Right hindlimb (tissue), 1 donor: ENCODE measurements at regions not wholly inside any gene's neighbourhood (a gene's known extent, or its start where the extent isn't known, plus 50 kb on each side); places are given as distances from the start of the nearest gene placed in this dataset.
A peak's percentile ranks its signal among the peaks of the same experiment; 100 is the strongest.

Experiments used
- DNase-seq: peaks from one replicate; pipeline ENCODE4 v3.0.0-alpha.2; 2018

DNA sequence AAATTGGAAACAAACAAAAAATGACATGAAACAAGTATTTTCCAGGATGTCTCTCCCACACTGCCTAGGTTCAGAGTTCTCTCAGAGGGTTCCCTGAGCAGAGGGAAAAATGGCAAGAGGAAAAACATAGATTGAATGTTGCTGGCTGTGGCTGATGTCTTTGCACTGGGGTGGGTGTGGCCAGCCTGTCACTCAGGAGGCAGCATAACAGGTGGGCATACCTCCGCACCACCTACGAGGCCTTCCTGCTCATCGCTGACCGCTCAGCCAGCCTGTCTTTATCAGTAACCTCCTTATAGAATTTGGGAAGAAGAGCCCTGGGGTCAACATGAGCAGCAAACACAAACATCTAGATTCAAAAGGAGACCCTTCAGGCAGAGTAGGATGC lies 216.6 kb upstream of the UMPS start:
- no peak for DNase-seq

DNA sequence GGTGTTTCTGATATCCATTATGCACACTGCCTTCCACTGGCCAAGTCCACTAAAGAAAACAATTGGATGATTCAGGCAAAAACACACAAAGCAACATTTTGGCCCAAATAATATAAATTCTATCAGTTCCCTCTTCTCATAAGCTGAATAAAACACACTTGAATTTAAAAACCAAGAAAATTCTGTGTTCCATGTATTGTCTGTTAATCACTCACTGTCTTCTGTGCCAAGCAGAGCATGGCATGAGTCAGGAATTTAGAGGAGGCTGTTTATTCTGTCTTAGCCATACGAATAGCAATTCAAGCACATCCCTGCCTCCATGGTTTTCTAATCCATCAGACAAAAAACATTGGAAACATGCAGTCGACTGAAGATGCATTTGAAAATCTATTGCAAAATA lies 215.6 kb upstream of the UMPS start:
- DNase-seq: no peak

DNA sequence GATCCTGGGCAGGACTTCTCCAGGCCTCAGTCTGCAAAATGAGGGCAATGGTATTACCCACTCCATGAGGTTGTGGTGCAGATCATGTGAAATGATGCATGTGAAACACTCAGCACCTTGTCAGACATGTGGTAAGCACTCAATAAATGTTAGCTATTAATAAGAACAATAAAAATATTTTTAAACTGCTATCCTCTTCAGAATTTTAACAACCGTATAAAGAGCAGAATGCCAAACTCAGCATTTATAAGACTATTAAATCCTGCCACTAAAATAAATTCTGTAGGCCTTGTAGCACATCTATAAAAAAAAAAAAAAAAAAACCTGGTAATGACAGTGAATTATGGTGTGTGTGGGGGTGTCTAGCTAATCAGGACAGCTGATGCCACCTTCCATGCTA lies 213.9 kb upstream of the UMPS start:
- no peak for DNase-seq

DNA sequence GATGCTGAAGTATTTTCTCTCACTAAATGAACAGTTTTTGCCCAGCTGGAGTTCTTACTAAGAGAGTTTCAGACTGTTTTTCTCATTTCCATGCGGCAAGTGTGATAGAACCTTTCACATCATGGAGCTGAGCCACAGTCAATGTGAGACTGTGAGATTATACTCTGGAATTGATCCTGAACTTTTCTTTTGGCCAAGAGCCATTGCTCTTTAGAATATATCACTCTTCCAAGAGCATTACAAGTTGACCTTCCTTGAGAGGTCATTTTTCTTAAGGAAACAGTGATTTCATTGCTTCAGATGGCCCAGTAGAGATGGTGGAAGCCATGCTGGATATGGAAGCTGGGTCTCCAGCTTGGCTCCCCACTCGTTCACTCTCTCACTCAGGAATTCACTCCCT lies 212.9 kb upstream of the UMPS start:
- DNase-seq: no peak

DNA sequence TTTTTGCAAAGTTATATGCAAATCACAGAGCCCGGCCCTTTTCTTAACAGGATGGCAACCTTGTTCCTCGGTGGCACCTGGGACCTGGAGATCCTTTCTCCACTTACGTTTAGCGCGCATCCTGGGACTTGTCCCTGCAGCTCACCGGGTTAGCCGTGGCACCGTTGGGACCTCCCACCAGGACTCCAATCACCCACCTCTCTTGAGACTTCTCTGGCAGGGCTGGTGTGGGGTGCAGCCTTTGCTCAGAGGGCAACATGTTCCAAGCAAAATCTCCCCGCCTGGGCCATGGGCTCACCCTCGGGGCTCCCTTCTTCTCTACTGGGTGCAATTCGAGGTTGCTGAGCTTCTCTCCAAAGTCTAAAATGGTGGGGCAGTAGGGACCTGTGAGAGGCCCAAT lies 211.9 kb upstream of the UMPS start:
- no peak for DNase-seq

DNA sequence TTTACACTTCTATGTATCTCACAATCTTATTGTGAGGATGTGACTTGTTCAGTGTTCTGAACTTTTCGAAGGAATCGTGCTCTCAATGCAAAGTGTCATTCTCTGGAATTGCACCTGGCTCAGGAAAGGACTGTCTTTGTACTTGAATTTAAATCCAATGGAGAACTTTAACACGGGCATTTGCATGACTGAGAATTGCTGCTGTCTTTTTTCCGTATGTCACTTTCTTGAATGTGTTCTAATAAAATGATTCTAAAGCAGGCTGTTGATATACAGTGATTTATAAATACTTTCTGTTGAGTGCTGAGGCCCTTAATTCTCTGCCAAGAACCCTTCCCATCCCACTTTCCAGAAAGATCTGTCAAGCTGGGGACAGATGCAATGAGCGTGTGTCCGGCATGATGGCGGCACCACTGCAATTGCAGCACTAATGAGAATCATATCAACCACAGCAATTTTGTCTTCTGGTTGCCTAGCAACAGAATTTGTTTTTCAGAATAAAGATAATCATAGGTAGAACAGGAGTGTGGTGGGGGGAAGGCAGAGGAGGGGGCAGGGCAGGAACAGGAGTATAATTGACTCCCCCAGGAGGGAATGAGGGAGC lies 210.6 kb upstream of the UMPS start:
- no peak for DNase-seq

DNA sequence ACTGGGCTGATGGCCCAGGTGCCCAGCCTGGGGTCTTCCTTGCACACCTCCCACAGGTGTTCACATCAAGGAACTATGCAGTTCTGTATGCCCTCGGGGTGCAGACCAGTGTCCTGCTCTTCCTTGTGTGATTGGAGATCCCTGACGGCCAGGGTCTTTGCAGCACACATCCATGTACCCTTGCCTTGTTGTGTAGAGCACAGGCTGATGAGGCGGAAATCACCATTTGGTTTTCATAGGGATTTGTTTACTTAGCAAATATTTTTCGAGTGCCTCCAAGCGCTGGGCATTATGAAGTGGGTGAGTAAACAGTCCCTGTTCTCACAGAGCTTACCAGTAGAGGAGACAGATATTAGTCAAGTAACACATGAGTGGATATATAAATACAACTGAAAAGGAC lies 209.3 kb upstream of the UMPS start:
- DNase-seq: no peak

DNA sequence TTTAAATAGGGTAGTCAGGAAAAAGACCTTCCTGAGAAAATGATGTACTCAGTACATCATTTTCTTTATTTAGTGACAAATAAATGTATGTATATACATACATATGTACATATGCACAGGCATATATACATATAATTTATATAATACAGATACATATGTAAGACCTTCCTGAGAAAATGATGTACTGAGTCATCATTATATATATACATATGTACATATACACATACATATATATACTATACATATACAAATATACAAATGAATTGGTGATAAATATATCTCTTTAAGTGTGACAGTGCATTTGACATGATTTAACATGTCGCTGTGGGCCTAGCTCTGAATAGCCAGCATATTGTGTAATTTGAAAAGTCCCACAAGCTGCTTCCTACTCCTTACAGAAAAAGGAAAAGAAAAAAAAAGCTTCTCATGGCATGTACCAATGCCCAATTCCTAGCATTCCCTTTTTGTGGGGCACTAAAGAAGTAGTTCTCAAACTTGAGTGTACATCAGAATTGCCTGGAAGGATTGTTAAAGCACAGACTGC lies 208.1 kb upstream of the UMPS start:
- no peak for DNase-seq

DNA sequence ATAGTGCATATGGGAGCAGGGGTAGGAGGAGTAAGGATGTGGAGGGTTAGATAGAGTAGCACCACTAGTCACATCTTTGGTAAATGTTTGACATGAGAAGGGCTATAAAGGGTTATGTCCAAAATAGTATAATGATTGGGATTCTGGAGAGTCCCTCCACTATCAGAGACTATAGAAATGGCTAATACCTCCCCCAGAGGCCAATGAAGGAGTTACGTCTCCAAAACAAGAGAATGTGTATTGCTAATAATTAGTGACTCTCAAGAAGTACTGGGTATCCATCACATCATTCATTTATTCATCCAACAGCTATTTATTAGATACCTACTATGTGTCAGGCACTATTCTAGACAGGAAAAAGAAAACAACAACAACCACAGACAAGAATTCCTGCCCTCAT lies 203.7 kb upstream of the UMPS start:
- no peak for DNase-seq

DNA sequence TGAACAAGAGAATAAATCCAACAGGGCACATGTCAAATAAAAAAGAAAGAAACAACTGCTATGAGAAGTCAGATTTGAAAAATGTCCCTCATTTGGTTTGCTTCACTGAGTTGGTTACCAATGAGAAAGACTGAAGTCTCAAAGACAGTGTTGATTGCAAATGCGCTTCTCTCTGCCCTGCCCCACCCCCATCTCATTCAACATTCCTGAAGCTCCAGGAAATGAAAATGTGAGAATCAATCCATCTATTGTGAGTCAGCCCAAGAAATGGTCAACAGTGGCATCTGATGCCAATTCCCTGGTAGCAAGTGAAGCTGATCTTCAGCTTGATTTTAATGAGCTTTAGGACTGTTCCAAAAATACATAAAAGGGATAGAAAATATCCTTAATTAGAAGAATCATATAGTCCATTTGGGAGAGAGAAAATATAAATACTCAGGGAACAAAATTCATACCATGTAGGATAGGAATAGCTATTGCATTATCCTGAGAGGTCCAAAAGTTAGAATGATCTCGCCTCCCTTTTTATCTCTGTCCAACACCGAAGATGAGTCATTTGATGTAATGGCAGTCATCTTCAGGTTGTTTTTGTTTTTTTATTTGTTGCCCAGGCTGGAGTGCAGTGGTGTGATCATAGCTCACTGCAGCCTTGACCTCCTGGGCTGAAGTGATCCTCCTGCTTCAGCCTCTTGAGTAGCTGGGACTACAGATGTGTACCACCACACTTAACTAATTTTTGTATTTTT lies 200.3 kb upstream of the UMPS start:
- no peak for DNase-seq

DNA sequence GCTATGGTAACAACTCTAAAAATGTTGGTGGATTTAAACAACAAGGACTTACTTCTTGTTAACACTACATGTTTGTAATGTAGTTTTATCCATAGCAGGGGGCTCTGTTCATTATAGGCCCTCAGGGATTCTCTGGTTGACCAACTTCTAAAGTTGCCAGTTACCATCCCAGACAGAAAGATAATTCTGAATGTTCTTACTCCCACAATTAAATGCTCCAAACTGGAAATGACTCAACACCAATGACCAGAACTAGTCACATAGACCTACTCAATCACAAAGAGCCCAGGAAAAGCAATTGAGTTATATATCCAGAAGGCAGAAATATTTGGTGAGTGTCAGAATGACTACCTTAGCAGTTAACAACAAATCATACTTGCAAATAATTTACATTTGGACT lies 199.3 kb upstream of the UMPS start:
- no peak for DNase-seq

DNA sequence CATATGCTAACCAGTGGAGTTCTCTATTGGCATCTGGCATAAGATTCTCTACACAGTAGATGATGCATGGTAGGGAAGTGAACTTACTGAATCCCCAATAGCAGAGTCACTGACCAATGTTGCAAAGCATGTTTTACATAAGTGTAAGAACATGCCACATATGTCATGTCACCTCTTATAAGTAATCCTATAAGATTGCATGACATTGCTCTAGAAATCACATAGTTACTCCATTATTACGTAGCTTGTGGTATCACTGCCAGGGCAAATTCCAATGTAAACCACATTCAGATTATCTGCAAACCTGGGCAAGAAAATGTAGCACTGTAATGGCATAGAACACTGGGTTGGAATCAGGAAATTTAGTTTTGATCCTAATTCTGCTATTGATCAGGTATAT lies 198.2 kb upstream of the UMPS start:
- DNase-seq: no peak

DNA sequence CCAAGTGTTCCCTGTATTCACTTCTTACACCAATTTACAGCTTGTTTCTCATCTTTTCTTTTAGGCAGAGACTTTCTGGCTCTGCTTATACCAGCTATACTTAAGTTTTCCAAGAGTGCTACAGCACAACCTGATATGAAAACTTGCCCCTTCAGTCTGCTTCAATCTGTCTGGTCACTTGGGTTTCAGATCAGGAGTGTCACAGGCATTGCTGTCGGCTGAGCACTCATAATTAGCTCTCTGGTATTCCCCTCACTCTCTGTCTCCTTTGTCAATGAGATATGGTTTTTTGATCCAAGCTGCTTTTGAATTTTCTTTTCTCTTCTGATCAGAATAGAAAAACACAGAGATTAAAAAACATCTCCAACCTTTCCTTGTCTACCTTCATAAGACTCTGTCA lies 194.9 kb upstream of the UMPS start:
- DNase-seq: no peak

DNA sequence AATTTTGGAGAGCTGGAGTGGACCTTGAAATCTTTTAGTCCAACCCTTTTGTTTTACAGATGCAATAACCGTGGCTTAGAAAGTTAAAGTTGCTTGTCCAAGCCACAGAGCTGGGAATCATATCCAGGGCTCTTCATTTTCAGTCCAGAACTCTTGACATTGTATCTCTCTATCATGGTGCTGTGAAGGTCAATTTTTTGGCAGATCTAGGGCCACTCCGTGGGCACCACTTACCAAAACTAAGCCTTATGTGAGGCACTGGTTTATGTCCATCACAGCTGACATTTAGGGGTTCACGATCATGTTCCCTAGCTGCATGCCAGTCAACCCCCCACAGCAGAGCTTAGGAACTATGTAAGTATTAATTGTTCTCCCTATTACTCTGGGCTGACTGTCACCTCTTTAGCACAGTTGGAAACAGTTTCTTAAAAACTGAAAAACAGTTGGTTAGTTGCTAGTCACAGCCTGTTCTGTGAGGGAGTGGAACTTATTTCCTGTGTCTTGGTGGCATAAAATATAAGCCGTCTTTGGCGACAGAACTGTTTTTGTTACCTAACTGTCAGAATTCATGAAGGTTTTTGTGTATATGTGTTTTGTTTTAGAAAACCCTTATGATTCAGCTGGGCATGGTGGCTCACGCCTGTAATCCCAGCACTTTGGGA lies 189.6 kb upstream of the UMPS start:
- DNase-seq: no peak

DNA sequence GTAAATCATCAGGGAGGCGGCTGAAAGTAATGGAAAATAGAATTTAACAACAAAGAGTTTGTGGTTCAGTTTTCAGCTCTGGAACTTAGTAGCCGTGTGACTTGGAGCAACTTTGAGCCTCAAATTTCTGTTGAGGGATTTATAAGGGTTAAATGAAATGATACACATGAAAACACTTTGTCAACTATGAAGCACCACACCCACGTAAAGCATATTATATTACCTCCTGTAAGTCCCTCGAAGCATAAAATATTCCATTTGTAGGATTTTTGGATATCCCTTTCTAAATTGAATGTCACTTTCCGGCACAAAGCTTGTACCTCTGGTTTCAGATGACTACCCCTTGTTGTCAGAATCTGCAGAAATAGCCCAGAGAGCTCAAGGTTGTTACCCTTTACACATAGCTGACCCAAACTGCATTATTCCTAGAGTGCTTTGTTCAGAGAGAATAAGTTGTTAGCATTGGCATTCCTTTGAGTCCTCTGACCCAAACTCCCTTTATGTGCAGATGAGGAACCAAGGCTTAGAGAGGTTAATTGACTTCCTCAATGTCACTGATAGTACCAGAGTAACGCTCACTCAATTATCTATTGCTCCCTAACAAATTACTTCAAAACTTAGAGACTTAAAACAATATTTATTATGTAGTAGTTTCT lies 187.9 kb upstream of the UMPS start:
- no peak for DNase-seq

DNA sequence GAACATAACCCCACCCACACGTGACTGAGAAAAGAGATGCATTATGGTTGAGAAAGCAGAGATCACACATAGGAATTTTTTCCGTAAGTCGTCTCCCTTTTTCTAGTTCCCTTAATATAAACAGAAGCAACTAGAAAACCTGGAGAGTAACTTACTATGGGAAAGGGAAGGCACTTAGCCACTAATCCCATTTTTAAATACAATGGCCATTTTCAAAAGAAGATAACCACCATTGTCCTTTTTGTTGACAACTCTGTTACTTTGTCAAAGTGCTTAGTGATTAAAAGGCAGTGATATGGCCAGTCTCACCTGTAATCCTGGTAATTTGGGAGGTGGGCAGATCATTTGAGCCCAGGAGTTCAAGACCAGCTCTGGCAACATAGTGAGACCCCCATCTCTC lies 184.4 kb upstream of the UMPS start:
- no peak for DNase-seq

DNA sequence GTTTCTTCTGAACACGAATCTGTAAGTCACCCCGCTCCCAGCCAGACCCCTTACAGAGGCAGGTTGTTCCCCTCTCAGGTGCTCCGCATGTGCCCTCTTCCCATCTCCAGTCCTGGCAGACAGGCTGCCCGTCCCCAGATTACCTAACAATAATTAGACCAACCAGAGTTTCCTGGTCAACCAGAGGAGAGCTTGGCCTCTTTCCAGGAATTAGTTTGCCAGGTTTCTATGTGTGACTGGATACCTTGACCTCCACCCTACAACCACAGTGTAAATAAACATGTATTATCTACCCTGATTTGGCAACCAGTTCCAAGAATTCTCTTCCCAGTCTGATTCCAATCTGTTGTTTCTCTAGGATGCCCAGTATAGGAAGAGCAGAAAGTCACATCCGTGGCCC lies 178.0 kb upstream of the UMPS start:
- no peak for DNase-seq

DNA sequence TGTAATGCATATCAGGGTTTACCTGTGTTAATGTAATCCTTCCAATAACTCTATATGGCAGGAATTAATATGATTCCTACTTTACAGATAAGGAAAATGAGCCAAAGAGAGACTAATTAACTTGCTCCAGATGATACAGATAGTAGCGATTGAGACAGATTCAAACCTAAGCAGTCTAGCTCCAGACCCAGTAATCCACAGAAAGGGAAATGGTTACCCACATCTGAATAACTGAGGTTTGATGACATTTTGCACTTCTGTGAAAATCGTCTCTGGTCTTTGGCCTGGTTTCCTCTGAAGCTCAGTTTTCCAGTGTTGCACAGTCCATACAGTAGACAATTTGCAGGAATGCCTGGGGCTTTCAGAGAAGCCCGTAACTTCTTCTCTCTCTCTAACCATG lies 177.1 kb upstream of the UMPS start:
- DNase-seq: no peak

DNA sequence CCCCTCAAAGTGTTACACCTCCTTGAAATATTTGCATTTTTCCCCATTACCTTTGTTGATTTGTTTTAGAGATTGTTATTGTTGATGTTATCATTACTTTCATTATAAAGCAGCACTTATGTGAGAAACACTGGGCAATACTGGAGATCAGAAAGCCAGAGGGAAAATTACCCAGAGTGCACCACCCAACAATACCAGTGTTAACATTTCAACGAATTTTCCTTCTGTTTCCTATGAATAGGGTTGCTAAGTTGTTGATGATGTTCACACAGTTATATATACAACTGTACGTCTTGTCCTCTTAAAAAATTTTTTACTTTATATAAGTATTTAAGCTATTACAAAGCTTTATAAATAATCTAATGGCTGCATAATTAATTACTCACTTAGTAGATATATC lies 173.6 kb upstream of the UMPS start:
- DNase-seq: no peak

DNA sequence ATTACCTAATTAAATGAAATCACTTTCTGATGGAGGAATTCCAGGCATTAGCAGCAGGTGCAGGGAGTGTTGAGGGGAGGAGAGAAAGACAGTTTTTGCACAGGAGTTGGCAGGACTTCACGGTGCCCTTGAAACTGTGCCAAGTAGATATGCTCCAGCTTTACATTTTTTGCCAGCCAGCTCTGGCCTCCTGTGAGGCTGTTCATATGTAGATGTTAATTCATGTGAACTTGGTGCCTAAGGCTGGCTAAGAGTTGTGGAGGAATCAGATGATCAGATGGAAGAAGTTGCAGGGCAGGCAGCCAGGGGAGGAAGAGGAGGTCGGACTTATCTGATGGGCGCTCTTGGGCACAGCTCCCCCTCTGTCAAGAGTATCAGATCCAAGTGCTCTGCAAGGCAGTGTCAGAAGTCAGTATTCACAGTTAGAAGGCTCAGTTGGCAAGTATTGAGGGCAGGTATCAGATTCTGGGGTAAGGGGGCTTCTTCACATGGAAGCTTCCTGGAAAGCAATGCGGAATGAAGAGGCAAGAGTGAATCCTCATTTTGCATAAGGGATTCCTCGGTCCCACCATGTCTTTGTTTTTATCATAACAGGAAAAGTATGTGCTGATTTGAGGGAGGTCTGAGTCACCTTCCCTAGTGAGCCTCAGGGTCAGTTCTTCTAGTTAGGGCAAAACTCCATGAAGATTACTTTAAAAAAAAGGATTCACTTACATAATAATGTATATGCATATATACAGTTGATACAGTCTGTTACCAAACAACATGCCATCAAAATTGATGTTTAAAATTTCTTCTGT lies 172.6 kb upstream of the UMPS start:
- DNase-seq: no peak

DNA sequence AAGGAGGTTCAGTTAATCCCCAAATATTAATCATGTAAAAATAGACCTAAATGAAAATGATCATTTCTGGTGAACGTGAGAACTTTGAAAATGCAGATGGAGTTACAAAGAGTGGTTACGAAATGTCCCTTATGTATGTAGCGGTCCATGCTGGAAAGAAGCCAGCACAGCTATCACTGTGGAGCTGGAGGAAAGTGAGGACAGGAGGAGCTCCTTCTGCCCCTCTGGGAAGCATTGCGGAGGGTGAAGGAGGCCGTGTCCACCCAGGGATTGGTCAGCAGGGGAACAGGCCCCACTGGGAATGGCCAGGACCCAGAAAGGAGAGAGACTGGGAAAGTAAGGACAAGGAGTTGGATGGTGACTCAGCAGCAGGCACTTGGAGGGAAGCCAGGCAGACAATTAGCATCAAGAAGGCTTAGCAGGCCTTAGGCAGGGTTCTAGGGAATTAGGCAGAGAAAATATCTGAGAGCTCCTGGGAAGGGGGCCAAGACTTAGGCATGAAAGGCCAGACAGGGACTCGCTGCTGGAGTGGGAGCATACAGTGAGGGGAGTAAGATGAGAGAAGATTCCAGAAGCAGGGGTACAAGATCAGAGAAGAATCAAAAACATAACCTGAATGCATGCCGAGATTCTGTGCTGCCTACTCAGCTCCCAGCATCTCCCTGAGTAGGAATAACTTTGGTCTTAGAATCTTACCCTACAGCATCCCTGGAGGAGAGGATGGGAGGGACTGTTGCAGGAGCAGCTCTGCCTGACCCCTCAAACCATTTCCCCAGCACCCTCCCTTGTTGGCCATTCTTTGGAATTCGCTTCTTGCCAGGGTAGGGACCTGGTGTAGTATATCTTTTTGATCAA lies 171.0 kb upstream of the UMPS start:
- DNase-seq: peak; percentile 72
